Ecto neural progenitor cell (in vitro differentiated cells): ENCODE measurements at regions not wholly inside any gene's neighbourhood (a gene's known extent, or its start where the extent isn't known, plus 50 kb on each side); places are given as distances from the start of the nearest gene placed in this dataset.
"Not testable (repeated sequence)": the region's sequence is repeated elsewhere in the genome, so short reads cannot be mapped to it uniquely, and the experiment has no call there.

Experiments
- DNase-seq: peaks from one replicate; pipeline ENCODE4 v3.0.0-alpha.2; 2018; ENCODE audit warnings: low spot score

DNA sequence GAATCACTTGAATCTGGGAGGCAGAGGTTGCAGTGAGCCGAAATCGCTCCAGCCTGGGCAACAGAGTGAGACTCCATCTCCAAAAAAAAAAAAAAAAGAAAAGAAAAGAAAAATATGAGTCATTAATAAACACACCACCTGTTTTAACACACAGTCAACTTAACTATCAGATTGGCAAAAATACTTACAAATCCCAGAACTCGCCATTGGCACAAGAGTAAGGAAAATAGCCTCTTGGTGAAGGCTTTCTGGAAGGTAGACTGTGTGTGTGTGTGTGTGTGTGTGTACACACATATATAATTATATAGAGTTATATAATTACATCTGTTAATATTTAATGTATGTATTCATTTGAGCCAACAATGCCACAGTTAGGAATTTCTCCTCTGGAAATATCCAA is 63.7 kb upstream of the UXS1 start:
- no peak for DNase-seq

- DNase-seq, result no peak
Observed at GRCh38 chr2:106257135-106257534, 63.0 kb upstream of the UXS1 start.

DNA sequence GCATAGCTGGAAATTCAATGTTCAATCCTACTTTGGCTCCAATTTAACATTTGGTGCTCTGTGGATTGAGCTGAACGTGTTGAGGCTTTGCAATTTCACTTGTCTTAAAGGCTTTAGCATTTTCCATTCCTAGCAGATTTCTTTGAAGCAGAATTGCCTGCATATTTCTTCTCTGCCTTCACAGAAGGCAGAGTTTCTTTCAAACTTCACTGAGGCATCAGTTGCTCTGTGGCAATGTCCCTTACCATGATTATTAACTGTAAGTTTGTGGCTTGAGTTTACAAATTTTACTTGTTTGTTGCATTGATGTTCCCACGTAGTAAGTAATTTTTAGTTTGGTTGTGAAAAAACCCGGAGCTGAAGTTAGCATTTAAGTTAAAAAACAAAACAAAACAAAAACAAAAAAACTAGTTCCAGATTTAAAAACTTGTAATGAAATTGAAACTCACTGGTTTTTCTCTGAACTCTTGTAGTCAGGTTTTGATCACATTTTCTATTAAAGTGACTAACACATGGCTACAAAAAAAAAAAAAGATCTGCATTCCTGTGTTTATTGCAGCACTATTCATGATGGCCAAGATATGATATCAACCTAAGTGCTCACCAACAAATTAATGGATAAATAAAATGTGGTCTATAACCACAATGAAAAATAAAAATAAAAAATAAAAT is 55.2 kb upstream of the UXS1 start:
- not testable (repeated sequence) for DNase-seq

DNA sequence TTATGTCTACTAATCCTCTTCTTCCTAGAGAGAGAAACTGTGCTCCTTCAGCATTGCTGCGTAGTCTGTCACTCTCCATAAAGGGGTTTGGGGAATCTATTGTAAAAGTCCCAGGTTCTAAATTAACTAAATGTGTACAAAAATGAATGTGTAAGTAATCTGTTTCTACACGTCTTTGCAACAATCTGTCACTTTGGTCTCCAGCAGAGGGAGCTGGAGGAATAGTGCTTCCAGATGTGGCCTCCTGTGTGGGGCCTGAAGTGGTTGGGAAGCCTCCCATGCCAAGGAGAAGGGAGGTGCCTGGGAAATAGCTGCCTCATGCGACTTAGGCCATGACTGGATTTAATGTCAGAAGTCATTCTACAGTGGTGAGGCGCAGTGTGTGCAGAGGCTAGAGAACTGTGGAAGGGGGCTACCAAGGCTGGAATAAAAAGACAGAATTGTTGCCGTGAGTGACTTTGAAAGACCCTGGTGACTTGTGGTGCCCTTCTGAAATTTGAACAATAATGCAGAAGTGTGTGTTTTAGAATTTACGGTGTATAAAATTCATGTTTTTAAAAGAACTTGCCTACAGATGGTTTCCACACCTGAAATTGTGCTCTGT is 54.5 kb upstream of the UXS1 start:
- DNase-seq, result not testable (repeated sequence)
